Natural killer cell (primary cell): ENCODE measurements at regions not wholly inside any gene's neighbourhood (a gene's known extent, or its start where the extent isn't known, plus 50 kb on each side); places are given as distances from the start of the nearest gene placed in this dataset.

Source experiments
- ATAC-seq, 3 donors: fragments of 150-1000 bp in 2 of 3; fragments of 200-7000 bp in 1 of 3; cut with Tn5 transposase; 1 replicate in 1 of 3; 2 replicates in 2 of 3; pipeline ENCODE4 v1.10.0; 2021; ENCODE audit warnings: mild to moderate bottlenecking in 2 of 3, moderate library complexity in 2 of 3
- DNase-seq, 2 donors: peaks; one replicate each; pipeline versions ENCODE4 v3.0.0 to v3.0.0-alpha.2; 2013 to 2021; ENCODE audit warnings: mixed read lengths in 1 of 2
- H3K27ac ChIP-seq: one replicate; pipeline ENCODE4 v1.5.1; 2013; ENCODE audit warnings: mild to moderate bottlenecking, low read length
- H3K27me3 ChIP-seq: one replicate; pipeline ENCODE4 v1.6.1; 2013; ENCODE audit warnings: low read length; ENCODE audit not compliant: control insufficient read depth, insufficient read depth
- H3K36me3 ChIP-seq: one replicate; pipeline ENCODE4 v1.6.1; 2013; ENCODE audit warnings: low read length; ENCODE audit not compliant: control insufficient read depth, insufficient read depth
- H3K4me1 ChIP-seq: one replicate; pipeline ENCODE4 v1.6.1; 2013; ENCODE audit warnings: low read length; ENCODE audit not compliant: control insufficient read depth, insufficient read depth
- H3K4me3 ChIP-seq: one replicate; pipeline ENCODE4 v1.5.1; 2013; ENCODE audit warnings: low read length
- H3K9me3 ChIP-seq: one replicate; pipeline ENCODE4 v1.6.1; 2013; ENCODE audit warnings: low read length; ENCODE audit not compliant: control insufficient read depth, insufficient read depth
- H3K27ac Mint-ChIP-seq, 2 donors: one replicate each; pipeline ENCODE4 v1.8.0; 2022; ENCODE audit warnings: mild to moderate bottlenecking in 2 of 2, mixed read lengths in 2 of 2, moderate library complexity in 1 of 2
- H3K27me3 Mint-ChIP-seq, 2 donors: one replicate each; pipeline ENCODE4 v1.8.0; 2022; ENCODE audit warnings: low read depth in 2 of 2, mixed read lengths in 2 of 2
- H3K36me3 Mint-ChIP-seq: one replicate; pipeline ENCODE4 v1.8.0; 2022; ENCODE audit warnings: mixed read lengths
- H3K4me1 Mint-ChIP-seq, 2 donors: one replicate each; pipeline ENCODE4 v1.8.0; 2022; ENCODE audit warnings: mixed read lengths in 2 of 2
- H3K4me3 Mint-ChIP-seq: one replicate; pipeline ENCODE4 v1.8.0; 2022; ENCODE audit warnings: mild to moderate bottlenecking, moderate library complexity, mixed read lengths
- H3K9me3 Mint-ChIP-seq, 2 donors: one replicate each; pipeline ENCODE4 v1.8.0; 2022; ENCODE audit warnings: mixed read lengths in 2 of 2
- WGBS: methylation state at CpG from one replicate; pipeline ENCODE4 v1.1.7; 2013; ENCODE audit warnings: missing lambda C conversion rate; ENCODE audit not compliant: insufficient coverage; 5-methylcytosine and 5-hydroxymethylcytosine counted together
- intact Hi-C: fragments of 100-400 bp; cut with micrococcal nuclease; formaldehyde crosslinking; loops from one replicate; pipeline ENCODE4 v1.14.2; 2022
- TF ChIP-seq, protein P1 (sequence below): fragments of 200-600 bp; IDR thresholded peaks from one replicate; pipeline ENCODE4 v1.8.0; 2022; ENCODE audit warnings: antibody characterized with exemption

DNA sequence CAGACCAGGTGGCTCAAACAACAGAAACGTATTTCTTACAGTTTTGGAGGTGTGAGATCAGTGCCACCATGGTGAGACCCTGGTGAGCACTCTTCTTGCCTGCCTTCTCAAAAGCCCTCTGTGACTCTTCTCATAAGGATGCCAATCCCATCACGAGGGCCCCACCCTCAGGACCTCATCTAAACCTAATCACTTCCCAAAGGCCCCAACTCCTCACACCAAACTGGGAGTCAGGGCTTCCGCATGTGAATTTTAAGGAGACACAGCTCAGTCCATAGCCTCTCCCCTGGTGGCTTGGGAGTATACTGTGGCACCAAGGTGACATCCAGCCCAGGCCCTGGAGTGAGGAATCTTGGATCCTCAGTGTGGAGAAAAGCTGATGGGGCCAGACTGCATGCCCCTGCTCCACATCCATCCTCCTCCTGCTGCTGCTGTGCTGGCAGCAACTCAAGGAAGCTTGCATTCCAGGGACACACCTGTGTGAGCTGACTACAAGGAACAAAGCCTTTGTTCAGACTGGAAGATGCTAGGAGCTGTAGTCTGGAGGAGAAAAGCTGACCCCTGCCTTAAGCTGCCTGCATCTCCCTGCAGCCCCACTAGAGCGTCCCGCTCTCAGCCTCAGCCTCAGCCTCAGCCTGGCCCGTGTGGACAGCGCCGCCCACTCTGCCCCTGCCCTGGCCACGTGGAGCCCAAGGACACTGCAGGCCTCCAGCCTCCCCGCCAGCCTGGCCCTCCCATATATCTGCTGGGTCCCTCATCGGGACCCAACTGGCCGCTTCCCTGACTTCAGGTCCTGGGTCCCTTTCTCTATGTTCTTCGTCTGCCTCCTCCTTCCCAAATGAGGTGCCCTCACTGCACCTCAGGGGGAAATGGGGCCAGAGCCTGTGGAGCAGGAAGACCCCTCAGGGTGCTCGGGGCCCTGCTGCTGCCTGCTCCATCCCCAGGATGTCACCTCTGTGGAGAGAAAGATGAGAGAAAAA is 87.8 kb upstream of the RAB6C start:
- no peak overlapping the region for H3K4me3 ChIP-seq
- no peaks in the 10 kb centered on the region for H3K9me3 Mint-ChIP-seq
- no peaks in the 10 kb centered on the region for H3K27me3 ChIP-seq
- H3K9me3 ChIP-seq, result no peaks in the 10 kb centered on the region
- H3K4me3 Mint-ChIP-seq, result no peak overlapping the region
- no peaks in the 10 kb centered on the region for H3K4me1 Mint-ChIP-seq
- no peak overlapping the region for H3K27ac Mint-ChIP-seq
- TF ChIP-seq, protein P1, sequence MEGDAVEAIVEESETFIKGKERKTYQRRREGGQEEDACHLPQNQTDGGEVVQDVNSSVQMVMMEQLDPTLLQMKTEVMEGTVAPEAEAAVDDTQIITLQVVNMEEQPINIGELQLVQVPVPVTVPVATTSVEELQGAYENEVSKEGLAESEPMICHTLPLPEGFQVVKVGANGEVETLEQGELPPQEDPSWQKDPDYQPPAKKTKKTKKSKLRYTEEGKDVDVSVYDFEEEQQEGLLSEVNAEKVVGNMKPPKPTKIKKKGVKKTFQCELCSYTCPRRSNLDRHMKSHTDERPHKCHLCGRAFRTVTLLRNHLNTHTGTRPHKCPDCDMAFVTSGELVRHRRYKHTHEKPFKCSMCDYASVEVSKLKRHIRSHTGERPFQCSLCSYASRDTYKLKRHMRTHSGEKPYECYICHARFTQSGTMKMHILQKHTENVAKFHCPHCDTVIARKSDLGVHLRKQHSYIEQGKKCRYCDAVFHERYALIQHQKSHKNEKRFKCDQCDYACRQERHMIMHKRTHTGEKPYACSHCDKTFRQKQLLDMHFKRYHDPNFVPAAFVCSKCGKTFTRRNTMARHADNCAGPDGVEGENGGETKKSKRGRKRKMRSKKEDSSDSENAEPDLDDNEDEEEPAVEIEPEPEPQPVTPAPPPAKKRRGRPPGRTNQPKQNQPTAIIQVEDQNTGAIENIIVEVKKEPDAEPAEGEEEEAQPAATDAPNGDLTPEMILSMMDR, result no peak
- H3K27me3 Mint-ChIP-seq, result peaks cover 12 to 32% of the 10 kb centered on the region in 2 donors
- H3K4me1 ChIP-seq, result no peaks in the 10 kb centered on the region
- WGBS, result 80% methylated on average over 14 of the region's 14 CpGs
- H3K36me3 ChIP-seq, result no peaks in the 10 kb centered on the region
- ATAC-seq (no peak), DNase-seq (no peak)
- H3K27ac ChIP-seq, result no peak overlapping the region
- H3K36me3 Mint-ChIP-seq, result no peaks in the 10 kb centered on the region
- intact Hi-C loops, result no loop called here

DNA sequence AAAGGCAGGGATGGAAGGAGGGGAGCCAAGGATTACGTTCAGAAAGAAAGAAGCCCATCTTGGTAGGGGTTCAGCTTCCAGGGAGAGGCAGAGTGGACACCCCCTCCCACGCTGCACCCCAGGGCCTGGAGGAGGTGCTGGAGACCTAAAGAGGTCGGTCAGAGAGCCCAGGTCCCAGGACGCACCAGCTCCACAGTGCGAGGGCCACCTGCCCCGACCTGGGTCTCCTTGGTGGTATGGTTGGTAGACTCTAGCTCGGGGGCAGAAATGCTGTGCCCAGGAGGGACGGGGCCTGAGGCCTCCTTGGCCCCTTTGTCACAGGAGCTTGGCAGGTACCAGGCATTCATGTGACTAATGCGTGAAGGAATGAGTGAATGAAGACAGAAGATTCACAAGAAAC is 87.1 kb upstream of the RAB6C start:
- TF ChIP-seq, protein P1, result no peak
- ATAC-seq, result no peak
- 84% methylated on average over 9 of the region's 9 CpGs for WGBS
- H3K4me1 ChIP-seq, result no peaks in the 10 kb centered on the region
- no peaks in the 10 kb centered on the region for H3K9me3 ChIP-seq
- H3K27ac Mint-ChIP-seq, result no peak overlapping the region
- DNase-seq, result no peak
- no peaks in the 10 kb centered on the region for H3K27me3 ChIP-seq
- no peaks in the 10 kb centered on the region for H3K36me3 ChIP-seq
- H3K36me3 Mint-ChIP-seq, result no peaks in the 10 kb centered on the region
- intact Hi-C loops, result no loop called here
- H3K4me1 Mint-ChIP-seq, result no peaks in the 10 kb centered on the region
- H3K9me3 Mint-ChIP-seq, result no peaks in the 10 kb centered on the region
- H3K27ac ChIP-seq, result no peak overlapping the region
- H3K27me3 Mint-ChIP-seq, result peaks cover 19 to 32% of the 10 kb centered on the region in 2 donors
- no peak overlapping the region for H3K4me3 ChIP-seq
- H3K4me3 Mint-ChIP-seq, result no peak overlapping the region

DNA sequence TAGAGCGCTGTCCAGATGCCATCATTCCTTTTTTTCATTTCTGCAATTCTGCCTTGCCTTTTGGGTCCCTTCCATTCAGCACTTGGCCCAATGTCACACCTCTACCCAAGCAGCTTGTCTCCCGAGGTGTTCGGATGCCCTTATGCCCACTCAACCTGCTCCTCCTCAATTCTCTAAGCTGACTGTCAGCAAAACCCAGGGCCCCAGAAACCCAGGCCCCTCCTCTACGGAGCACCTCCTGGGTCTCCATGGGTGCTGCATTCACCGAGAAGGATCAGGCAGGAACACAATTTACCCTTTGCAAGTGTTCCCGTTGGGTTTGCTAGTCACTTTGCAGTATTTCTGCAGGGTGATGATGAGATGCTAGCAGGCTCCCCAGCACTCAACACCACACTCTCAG is 86.7 kb upstream of the RAB6C start:
- no peaks in the 10 kb centered on the region for H3K36me3 ChIP-seq
- H3K9me3 Mint-ChIP-seq, result no peaks in the 10 kb centered on the region
- H3K27ac Mint-ChIP-seq, result no peak overlapping the region
- TF ChIP-seq, protein P1, result no peak
- H3K27me3 Mint-ChIP-seq, result peaks cover 23 to 28% of the 10 kb centered on the region in 2 donors
- H3K4me3 Mint-ChIP-seq, result no peak overlapping the region
- DNase-seq (no peak), ATAC-seq (no peak)
- WGBS, result 93% methylated on average over 6 of the region's 6 CpGs
- H3K4me1 ChIP-seq, result no peaks in the 10 kb centered on the region
- H3K36me3 Mint-ChIP-seq, result no peaks in the 10 kb centered on the region
- no peaks in the 10 kb centered on the region for H3K27me3 ChIP-seq
- H3K4me1 Mint-ChIP-seq, result no peaks in the 10 kb centered on the region
- no peaks in the 10 kb centered on the region for H3K9me3 ChIP-seq
- no peak overlapping the region for H3K4me3 ChIP-seq
- intact Hi-C loops, result no loop called here
- H3K27ac ChIP-seq, result no peak overlapping the region
